ENCODE measurements at regions not wholly inside any gene's neighbourhood (a gene's known extent, or its start where the extent isn't known, plus 50 kb on each side); places are given as distances from the start of the nearest gene placed in this dataset.

DNA sequence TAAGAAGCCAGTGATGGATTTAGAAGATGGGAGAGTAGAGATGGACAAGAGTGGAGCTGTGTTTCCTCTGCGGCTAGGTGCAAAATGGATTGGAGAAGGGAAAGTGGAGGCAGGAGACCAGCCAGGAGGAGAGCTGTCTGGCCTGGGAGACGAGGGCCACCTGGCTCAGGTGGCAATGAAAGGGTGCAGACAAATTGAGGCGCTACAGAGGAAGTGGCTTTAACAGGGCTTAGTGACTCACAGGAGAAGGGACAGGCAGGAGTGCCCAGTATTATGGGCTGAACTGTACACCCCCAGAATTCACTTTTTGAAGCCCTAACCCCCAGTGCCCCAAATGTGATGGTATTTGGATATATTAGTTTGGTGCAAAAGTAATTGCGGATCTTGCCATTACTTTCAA is 65.6 kb upstream of the DUSP5 start:
- no peak for TF ChIP-seq CTCF (IDR thresholded peaks at IDR 0.05)
- TF ChIP-seq POLR2A (IDR thresholded peaks at IDR 0.05), result no peak

All from thyroid gland (tissue), 4 donors.